Inflammatory macrophage (primary cell): ENCODE measurements at regions not wholly inside any gene's neighbourhood (a gene's known extent, or its start where the extent isn't known, plus 50 kb on each side); places are given as distances from the start of the nearest gene placed in this dataset.
A peak's percentile ranks its signal among the peaks of the same experiment; 100 is the strongest.

Experiments
- DNase-seq, 2 donors: peaks; one replicate each; pipeline ENCODE4 v3.0.0-alpha.2; 2020 to 2022

DNA sequence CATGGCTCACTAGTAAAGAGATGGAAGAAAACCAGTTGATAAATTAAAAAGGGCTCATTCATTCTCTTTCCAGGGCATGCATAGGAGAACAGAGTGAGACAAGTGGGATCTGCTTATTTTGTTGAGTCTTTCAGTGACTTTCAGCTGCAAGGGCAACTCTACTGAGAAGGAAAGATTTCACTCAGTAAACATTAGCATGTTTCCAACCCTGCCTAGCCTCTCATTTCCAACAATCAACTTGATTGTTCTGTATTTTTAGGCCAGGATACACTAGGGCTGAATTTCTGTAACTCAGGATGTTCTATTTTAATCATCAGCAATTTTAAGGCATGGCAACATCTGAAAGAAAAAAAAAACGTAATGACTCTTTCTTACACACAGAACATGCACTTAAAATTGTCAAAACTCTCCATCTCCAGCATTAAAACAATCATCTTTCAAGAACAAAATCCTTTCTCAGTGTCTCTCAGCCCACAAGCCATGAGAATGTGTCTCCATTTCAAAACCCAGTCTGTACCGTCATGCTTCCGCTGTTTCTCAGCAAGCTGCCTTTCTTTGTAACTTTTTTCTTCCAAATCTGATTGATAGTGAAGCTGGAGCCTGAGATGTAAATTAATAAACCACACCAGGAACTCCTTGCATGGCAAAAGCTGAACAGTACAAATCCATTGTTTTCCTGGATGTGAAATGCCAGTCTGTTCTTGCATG lies 147.2 kb upstream of the KLF14 start:
- DNase-seq, result no peak

DNA sequence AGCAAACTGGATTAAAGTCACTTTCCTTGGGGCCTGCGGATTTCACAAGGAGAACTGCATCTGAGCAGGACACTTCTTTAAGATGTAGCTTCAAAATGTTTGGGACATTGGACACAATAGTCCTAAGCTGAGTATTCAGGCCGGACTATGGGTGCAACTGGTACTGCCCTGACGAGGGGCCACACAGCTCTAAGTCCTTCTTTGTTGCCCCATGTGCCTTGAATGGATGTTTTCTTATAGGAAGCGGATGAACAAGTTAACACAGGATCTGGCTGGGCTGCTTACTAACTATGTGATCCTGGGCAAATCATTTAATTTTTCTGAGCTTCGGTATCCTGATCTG lies 147.8 kb upstream of the KLF14 start:
- no peak for DNase-seq

DNA sequence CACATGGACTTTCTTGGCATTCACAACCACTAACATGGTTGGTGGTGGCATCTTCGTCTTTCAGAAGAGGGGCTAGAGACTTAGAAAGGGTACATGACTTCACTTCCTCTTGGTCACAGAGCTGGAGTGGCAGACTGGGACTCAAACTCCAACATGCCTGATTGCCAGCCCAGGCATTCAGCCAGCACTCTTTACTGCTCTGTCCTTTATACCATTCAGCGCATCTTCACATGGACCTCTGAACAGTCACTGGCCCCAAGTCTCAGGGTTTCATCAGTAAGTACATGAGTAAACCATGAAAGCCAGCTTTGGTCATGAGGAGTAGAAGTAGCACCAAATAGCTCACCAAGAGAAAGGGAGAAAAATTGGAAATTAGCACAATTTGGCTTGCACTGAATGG lies 148.4 kb upstream of the KLF14 start:
- DNase-seq, result no peak

DNA sequence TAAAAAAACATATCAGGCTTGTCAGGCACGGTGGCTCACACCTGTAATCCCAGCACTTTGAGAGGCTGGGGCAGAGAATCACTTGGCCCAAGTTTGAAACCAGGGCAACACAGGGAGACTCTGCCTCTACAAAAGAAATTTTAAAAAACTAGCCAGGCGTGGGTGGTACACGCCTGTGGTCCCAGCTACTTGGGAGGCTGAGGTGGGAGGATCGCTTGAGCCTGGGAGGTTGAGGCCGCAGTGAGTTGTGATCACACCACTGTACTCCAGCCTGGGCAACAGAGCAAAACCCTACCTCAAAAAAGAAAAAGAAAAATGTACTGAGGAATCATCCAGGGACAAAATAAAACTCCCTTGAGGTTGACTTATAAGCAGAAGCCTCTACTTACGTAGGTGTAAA lies 149.9 kb upstream of the KLF14 start:
- no peak for DNase-seq

DNA sequence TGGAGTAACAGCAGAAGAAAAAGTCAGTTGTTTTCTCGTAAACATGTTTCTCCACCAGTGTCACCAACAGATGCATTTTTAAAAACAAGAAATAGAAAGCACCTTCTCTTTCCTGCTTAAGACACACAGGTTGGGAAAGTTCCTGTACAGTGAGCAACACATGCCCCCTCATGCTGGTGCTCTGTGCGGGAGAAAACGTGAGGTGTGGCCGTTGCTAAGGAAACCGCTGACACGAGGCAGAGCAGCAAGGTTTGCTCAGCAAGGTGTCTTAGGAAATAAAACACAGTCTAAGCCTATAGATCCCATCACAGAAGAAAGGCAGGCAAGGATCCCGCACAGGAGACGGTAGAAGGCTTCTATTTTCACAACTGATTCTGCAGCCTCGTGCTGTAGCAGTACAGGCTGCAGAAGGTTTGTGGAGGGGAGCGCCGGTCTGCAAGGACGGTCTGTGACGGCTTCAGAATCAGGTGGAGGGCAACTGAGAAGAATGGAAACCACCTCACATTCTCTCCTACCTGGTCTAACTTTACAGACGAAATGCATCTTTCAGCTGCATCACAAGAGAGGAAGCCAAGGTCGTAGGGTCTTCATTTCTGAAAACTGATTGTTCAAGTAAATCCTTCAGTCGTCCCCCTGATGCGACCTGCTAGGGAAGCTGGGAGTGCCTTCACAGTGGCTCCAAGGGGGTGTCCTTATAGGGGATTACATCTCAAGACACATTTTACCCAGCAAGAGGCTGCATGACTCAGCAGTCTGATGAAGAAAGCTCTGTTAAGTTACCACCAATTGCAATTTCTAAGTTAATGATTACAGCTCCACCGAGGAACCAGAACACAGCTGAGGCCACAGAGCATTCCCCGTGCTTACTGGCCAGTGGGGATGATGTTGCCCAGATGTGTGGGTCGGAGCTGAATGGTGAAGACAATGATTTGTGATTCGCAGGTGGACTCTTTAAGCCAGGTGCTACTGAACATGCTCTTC lies 150.7 kb upstream of the KLF14 start:
- no peak for DNase-seq

DNA sequence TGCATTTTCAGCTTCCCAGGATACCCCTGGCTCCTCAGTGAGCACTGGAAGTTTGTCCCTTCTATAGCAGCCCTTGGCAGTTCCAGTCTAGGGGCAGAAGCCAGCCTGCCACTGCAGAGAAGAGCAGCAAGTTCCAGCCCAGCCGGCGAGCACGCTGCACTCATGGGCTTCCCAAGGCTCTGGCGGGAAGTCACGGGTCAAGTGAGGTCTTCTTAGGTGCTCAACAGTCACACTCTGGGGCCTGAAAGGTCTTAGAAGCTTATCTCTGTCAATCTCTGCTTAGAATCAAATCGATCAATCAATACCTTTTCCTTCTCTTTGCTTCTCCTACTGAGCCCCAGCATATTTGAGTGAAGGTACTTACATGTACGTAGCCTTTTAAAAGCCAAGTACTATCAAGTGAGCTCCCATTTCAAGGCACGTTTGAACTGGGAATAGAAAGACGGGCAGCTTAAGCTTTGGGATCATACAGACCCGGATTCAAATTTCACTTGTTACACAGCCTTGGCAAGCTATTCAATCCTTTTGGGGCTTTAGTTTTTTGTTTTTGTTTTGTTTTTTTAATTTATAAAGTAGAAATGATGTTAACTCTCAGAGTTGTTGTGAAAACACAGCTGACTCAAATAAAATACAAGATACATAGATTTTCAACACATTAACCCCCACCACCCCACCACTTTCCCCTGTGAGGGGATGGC lies 152.6 kb upstream of the KLF14 start:
- no peak for DNase-seq

DNA sequence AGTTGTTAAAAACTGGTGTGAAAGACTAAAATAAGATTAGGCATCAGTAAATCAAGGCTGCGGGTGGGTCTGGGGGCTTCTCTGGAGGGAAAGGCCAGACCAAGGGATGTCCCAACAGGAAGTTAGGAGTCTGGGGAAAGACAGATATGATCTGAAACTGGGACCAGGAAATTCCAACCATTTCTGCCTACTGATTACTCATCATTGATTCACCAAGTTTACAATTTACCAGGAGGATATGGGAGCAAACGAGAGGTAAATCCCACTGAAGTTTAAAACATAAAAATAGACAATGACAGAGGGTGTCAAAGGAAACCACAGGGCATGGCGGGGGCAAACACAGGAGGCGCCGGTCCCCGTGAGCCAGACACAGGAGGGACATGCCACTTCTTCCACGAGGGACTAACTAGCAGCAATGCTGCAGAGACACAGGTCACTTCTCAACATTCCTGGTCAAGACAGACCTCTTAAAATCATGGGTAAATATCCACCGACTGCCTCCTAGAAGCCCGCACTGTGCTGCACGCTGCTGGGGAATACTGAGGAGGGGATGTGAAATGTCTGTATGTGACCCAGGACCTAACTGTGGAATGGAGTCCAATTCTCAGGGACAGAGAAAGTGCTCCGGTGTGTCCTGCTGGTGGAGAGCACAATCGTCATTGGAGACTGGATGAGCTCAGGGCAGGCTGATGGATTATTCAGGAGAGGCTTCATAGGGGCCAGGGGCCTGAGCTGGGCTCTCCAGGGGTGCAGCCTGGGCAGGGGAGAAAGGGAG lies 153.4 kb upstream of the KLF14 start:
- DNase-seq, result no peak

DNA sequence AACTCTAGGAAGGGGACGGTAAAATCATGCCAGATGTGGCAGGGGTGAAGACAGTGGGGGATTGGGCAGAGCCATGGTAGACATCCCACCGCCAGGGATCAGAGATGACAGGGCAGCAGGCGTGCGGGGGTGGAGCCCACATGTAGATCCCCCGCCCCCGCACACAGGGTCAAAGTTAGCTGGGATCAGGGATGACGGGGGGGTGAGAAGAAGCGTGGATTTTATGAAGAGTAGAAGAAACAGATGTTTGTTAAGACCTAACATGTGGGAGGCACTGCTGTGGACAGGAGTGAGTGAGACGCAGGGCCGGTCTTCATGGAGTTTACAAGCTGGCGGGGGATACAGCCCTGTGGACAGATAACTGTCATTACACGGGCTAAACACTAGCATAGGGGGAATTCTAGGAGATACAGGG lies 154.0 kb upstream of the KLF14 start:
- DNase-seq, result no peak

DNA sequence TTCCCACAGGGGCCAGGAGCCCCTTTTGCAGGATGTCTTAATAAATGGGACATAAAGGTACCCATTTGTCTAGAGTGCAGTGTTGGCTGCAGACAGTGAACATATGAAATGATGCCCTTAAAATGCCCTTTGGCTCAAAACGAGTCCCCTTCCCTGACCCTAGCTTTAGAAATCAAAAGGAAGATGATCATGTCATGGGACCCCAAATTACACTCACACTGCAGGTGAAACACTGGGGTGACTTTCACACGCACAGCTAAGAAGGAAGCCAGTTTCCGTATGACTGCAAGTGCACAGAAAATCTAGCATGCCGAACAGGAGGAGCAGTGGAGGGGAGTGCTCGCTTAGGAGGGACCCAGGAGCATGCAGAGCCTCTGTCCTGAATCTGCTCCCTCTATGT lies 154.5 kb upstream of the KLF14 start:
- no peak for DNase-seq

DNA sequence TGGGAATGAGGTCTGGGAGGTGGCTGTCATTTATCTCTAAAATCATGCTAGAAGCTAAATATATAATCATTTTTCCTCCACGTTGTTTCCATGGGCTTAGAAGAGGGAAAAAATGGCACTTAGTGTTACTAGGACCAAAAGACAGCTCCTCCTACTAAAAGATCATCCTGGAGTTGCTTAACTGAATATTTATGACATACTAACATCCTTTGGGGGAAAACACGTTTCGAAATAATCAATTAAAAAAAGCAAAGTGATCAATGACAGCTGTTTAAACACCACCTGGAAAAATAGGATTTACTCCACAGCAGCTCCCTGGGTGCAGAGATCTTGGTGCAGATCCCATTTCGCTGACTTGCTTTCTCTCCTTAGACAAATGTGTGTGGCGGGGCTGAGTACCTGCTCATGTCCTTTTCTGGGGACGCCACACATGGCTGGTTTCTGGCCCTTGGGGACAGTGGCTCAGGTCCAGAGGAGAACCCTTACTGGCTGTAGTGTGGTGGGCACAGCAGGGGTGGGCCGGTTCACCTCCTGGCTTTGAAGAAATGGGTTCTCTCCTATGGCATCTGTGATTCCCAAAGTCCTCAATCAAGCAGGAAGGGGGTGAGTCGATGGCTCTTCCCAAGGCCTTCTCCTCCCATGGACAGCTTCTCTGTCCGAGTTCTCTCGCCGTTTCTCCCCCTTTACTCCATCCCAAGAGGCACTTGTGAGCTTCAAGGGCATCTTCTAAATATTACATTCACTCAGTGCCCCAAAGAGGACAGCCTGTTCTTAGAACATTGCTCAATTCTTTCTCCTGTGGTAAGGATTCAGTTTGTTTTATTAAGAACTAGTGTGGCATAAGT lies 156.4 kb upstream of the KLF14 start:
- no peak for DNase-seq

DNA sequence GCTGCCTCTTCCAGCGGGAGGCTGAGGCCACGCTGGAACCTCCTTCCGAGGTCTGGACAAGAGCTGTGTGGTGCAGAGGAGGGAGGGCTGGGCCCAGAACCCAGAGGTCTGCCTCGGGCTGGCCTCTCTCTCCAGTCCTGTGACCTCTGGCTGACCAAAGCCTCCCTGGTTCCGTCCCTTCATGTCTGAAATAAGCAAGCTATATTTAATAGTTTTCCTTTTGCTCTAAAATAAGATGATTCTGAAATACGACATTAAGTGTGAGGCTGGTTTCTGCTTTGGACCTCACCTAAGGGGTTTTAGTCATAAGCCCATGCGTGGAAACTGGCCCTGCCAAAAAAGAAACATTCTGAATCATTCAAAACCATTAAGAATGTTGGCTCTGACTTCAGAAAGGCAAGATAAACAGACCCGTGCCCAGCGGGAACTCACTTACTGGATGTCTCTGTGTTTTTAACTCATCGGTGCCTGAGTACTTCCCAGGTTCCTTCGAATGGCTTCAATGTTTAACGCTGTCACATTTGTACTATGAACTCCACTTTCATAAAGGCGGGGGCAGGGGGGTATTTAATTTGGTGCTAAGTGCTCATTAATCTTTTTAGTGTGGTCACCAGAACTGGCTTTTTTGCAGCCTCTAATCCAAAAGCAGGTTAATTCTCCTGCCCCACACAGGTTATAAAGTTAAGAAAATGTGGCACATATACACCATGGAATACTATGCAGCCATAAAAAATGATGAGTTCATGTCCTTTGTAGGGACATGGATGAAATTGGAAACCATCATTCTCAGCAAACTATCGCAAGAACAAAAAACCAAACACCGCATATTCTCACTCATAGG lies 157.5 kb upstream of the KLF14 start:
- DNase-seq, result no peak

DNA sequence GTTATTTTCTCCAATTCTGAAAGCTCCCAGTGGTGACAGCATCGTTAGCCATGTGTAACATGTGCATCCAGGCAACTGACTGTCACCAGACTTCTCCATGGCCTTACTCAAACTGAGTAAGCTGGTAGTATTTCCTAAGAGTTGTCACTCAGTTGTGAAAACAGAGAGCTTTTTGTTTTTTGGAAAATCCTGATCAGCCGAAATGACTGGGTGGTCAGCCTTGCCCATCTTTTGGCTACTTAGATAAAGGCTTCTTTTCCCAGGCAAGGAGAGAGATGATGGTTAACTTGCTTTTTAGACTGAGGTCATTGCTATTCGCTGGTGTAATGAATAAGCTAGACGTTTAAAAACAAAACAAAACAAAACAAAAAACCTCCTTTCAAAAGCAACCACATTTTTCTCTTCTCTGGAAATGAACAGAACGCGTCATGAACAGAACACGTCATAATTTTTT lies 159.5 kb upstream of the KLF14 start:
- peak; percentile 67 to 89 for DNase-seq

DNA sequence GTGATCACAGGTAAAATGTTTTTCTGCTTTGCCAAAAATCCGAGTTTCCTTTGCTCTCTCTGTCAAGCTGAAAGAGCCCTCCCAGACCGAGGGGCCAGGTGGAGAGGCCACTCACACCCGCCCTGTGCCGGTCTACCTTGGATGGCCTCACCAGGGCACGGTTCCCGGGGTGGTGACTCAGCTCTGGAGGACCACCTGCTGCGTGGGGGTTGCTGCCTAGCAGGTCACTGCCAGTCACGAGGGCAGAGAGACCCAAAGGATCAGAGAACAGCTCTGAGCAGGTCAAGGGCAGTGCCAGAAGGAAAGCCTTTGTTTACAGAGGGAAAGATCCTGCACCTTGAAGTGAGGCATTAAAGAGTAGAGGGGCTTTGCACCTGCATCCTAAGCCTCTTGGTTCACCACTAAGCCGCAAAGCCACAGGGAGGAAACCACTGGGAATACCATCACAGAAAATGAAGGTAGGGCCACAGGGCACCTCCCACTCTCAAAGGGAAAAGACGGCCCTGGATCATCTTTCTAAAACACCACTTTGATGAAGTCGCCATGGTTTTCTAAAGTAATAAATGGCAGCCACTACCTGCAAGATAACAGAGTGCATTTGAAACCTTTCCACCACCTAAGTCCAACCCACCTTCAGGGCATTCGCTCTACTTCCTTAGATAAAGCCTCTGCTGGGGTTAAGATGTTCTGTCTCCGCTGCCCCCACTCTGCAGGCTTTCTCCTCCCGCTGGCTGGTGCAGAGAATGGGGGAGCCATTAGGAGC lies 160.3 kb upstream of the KLF14 start:
- no peak for DNase-seq

DNA sequence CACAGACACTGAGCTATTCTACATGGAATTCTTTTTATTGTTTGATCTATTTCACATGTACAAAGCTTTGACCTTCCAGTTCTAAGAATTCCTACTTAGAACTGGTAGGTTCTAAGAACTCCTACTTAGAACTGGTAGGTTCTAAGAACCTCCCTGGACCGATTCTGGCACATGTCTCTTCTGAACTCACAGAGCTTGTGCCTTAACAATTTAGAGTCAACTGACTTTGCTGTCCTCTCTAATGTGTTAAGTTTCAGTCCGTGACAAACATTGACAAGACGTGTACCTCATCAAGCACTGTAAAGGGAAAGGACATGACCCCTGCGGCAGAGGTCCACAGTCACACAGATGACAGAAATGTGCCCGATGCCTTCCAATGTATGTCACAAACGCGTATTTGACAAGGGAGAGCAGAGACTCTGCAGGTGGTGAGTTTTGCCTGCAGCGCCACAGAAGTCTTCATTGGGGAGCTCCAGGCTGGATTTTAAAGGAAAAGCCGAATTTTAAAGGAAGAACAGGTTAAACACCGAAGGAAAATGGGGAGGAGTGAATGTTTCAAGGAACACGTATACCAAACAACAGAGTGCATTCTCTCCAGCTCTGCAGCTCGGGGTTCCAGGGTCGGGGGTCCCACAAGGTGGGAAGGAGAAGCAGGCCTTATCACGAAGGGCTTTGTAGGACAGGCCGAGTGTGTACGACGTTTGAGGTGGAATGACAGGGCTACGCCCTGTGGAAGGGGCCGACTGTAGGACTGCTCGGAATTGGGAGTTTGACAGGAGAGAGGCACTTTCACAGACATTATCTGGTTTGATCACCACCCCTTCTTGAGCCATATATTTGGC lies 161.1 kb upstream of the KLF14 start:
- DNase-seq, result no peak

DNA sequence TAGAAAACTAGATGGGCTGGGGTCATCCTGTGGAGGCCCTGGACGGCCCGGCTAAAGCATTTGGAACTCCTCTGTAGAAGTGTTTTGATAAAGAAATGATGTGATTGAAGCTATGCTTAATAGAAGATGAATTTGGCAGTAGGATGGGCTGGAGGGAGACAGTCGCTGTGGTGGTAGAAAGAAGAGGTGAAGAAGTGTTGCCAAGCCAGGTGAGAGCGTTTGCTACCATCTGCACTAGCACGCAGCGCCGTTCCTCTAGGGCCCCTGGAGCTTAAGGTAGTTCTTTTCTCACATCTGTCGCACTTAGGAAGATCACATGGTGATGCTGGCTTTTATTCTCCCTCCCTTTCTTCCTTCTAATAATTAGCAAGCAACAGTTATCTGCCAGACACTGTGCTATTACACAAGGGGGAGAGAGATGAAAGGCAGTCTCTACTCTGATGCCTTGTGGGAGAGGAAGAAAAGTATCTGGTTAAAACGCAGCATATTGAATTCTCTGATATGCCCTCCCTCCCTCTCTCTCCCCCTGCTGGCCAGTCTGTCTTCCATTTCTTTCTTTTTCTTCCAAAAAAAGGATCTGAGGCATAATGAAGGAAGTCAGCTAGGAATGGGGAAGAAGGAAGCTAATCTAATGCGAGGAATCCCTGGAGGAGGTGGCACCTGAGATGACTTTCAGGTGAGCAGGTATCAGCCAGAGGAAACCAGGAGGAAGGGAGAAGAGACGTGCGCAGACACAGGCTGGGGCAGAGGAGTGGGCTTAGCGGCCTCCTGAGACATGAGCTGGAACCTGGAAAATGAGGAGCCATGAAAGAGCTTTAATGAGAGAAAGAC lies 162.3 kb upstream of the KLF14 start:
- DNase-seq, result peak; percentile 42 to 44

DNA sequence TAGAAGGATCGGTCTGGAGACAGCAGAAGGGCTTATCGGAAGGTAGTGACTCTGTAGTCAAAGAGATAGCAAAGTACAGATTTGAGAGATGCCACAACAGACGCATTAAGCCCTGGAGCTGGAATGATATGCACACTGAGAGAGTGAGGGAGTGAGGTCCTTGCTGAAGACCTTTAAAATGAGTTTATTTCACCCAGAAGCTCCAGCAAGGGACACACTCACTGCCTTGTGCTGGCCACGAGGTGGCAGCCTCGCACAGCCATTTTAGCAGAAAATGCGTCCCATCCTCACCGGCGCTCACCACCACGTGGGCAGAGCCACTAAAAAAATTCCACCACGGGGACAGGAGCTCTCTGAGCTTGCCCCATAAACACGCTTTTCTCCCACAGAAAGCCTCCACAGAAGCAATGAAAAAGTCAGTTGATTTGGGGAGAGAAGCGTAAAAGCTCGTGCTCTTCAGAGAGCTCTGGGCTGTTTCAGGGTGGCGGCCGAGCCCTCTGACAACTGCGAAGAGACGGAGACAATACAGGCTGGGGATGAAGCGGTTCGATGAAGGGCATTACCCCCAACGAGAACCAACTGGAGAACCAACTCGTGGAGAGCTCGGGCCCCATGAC lies 163.0 kb upstream of the KLF14 start:
- peak; percentile 68 to 87 for DNase-seq
